ENCODE measurements at regions not wholly inside any gene's neighbourhood (a gene's known extent, or its start where the extent isn't known, plus 50 kb on each side); places are given as distances from the start of the nearest gene placed in this dataset.

- peaks cover 2% of the 10 kb centered on the region for H3K36me3 Mint-ChIP-seq (ENCODE audit: low read depth)
- no peak for DNase-seq
- H3K4me3 Mint-ChIP-seq: no peak overlapping the region
- peak overlapping the region; percentile 16 for H3K27ac Mint-ChIP-seq
- H3K27me3 Mint-ChIP-seq: peaks cover 6% of the 10 kb centered on the region
- POLR2A ChIA-PET: no interaction called here
- intact Hi-C loops (cut with DNase I, micrococcal nuclease): no loop called here
- ATAC-seq: no peak
- H3K4me1 Mint-ChIP-seq: peaks cover 63% of the 10 kb centered on the region
- CTCF ChIA-PET: interaction anchor here (1.0 to 1.7 kb wide), 4 partner anchors 33 to 213 kb away, joined by 3 to 4 read pairs (median 4); no protein-coding TSS in a partner anchor
- no peaks in the 10 kb centered on the region for H3K9me3 Mint-ChIP-seq (ENCODE audit: low read depth)
These were observed 51.1 kb upstream of the IL21 start for GRCh38 chr4:122671919-122672490.

DNA sequence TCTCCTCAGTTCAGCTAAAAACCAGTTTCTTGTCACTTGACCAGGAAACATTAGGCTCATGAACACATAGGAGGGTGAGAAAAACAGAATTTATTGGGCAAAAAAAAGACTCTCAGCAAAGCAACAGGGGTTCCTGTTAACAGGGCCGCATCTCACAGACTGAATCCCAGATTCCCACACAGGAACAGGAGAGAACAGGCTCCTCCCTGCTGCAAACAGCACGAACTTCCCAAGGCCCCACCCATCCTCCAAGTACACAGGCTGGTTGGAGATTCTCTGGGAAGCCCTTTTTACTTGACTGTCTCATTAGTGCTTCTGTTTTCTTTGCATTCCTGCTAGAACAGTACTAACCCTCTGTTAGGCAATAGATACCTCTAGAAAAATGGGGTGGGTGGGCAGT, 52.4 kb upstream of the IL21 start:
- ATAC-seq (no peak), DNase-seq (no peak)
- Mint-ChIP-seq H3K9me3 (ENCODE audit: low read depth) (no peaks in the 10 kb centered on the region), H3K4me1 (peaks cover 50% of the 10 kb centered on the region), H3K36me3 (ENCODE audit: low read depth) (peaks cover 2% of the 10 kb centered on the region), H3K27ac (peak overlapping the region; percentile 12), H3K27me3 (peaks cover 11% of the 10 kb centered on the region), H3K4me3 (no peak overlapping the region)
- intact Hi-C loops (cut with DNase I, micrococcal nuclease): no loop called here
- CTCF ChIA-PET: interaction anchor here (1.7 kb wide), 1 partner anchor 32 kb away, joined by 4 read pairs; no protein-coding TSS in a partner anchor
- POLR2A ChIA-PET: no interaction called here

DNA sequence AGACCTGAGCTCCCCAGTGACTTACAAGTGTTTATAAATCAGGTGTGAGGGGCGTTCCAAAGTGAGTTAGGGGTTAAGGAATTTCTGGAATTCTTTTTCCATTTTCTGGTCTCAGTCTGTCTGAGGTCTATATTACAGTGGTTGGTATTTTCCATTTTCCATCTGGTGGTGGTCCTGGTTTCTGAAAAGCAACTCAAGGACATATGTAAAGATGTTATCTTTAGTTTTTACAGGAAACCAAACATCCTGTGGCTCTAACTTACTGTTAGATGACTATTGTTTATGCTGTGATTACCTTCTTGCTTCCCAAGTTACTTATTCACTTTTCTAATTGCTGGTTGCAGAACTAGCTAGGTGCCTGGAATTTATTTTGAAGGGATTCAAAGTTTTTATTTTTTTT, 53.5 kb upstream of the IL21 start:
- Mint-ChIP-seq H3K4me3 (no peak overlapping the region), H3K27ac (no peak overlapping the region), H3K9me3 (ENCODE audit: low read depth) (no peaks in the 10 kb centered on the region), H3K27me3 (peaks cover 14% of the 10 kb centered on the region), H3K4me1 (peaks cover 39% of the 10 kb centered on the region), H3K36me3 (ENCODE audit: low read depth) (peaks cover under 1% of the 10 kb centered on the region)
- ChIA-PET POLR2A (no interaction called here), CTCF (interaction anchor here (0.6 to 0.8 kb wide), 2 partner anchors 12 to 90 kb away, joined by 3 read pairs; no protein-coding TSS in a partner anchor)
- no peak for DNase-seq
- intact Hi-C loops (cut with DNase I, micrococcal nuclease): no loop called here
- no peak for ATAC-seq

- H3K4me1 Mint-ChIP-seq: peaks cover 8% of the 10 kb centered on the region
- H3K27ac Mint-ChIP-seq: no peak overlapping the region
- intact Hi-C loops (cut with DNase I, micrococcal nuclease): no loop called here
- peaks cover 15% of the 10 kb centered on the region for H3K27me3 Mint-ChIP-seq
- peaks cover 21% of the 10 kb centered on the region for H3K36me3 Mint-ChIP-seq (ENCODE audit: low read depth)
- H3K9me3 Mint-ChIP-seq (ENCODE audit: low read depth): peaks cover 27% of the 10 kb centered on the region
- no peak overlapping the region for H3K4me3 Mint-ChIP-seq
- POLR2A ChIA-PET: no interaction called here
- CTCF ChIA-PET: no interaction called here
- ATAC-seq (no peak), DNase-seq (no peak)
These were observed 53.2 kb upstream of the BBS12 start for GRCh38 chr4:122679317-122679716.

GRCh38 chr4:122679946-122680345, 52.6 kb upstream of the BBS12 start:
- ChIA-PET POLR2A (no interaction called here), CTCF (no interaction called here)
- Mint-ChIP-seq H3K4me3 (no peak overlapping the region), H3K27me3 (peaks cover 15% of the 10 kb centered on the region), H3K9me3 (ENCODE audit: low read depth) (peaks cover 27% of the 10 kb centered on the region), H3K36me3 (ENCODE audit: low read depth) (peaks cover 21% of the 10 kb centered on the region), H3K27ac (no peak overlapping the region), H3K4me1 (peaks cover 2% of the 10 kb centered on the region)
- intact Hi-C loops (cut with DNase I, micrococcal nuclease): no loop called here
- DNase-seq (no peak), ATAC-seq (no peak)

GRCh38 chr4:122681568-122681967, 50.9 kb upstream of the BBS12 start:
- peaks cover 27% of the 10 kb centered on the region for H3K9me3 Mint-ChIP-seq (ENCODE audit: low read depth)
- H3K4me1 Mint-ChIP-seq: peaks cover 1% of the 10 kb centered on the region
- intact Hi-C loops (cut with DNase I, micrococcal nuclease): no loop called here
- H3K27me3 Mint-ChIP-seq: peaks cover 12% of the 10 kb centered on the region
- no peak for ATAC-seq
- H3K4me3 Mint-ChIP-seq: no peak overlapping the region
- ChIA-PET POLR2A (no interaction called here), CTCF (no interaction called here)
- no peak for DNase-seq
- peaks cover 21% of the 10 kb centered on the region for H3K36me3 Mint-ChIP-seq (ENCODE audit: low read depth)
- H3K27ac Mint-ChIP-seq: no peak overlapping the region

Measured in activated CD4-positive, alpha-beta T cell treated with anti-CD3 and anti-CD28 coated beads for 36 hours (primary cell).